NCI-H146 treated with DMSO at 0.1 percent for 48 hours (cell line): ENCODE measurements at regions not wholly inside any gene's neighbourhood (a gene's known extent, or its start where the extent isn't known, plus 50 kb on each side); places are given as distances from the start of the nearest gene placed in this dataset.

Experiments used
- DNase-seq: peaks from one replicate; lab custom pipeline; 2025; ENCODE audit not compliant: unreplicated experiment; lab: John Stamatoyannopoulos, UW

DNA sequence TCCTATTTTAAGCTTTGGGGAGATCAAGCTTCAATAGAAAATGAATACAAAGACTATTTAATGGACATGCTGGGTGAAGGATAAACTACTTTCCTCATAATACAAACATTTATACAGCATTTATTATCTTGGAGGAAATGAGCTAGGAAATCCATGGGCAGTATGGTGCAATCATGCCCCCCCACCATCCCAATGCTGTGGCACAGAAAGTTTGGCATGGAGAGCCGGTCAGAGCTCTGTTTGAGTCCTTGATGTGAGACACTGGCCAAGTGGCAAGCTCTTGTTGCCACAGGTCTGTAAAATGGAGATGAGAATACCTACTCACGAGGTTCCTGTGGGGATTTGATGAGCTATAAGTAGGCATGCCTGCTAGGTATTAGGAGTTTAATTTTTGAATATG, 120.6 kb downstream of the MAB21L3 start:
- no peak for DNase-seq

DNA sequence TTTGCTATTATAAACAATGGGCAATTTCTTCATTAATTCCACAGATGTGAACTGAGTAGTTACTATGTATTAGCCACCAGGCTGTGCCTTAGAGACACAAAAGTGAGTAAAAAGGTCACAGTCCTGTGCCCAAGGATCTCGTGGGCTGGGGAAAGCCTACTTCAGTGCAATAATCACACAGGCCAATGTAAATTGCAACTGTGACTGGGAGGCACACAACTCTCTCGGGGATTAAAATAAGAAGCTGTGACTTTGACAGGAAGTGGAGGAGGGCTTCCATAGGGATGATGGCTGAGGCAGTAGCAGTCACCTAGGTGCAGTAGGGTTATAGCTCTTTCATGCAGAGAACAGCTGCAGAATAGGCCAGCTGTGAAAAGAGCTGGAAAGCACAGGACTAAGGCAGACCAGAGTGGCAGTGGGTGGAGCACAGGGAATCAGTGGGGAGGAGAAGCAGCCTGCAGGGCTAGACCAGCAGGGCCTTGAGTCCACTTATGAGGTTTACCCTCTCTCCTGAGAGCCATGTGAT, 121.9 kb downstream of the MAB21L3 start:
- DNase-seq, result no peak

DNA sequence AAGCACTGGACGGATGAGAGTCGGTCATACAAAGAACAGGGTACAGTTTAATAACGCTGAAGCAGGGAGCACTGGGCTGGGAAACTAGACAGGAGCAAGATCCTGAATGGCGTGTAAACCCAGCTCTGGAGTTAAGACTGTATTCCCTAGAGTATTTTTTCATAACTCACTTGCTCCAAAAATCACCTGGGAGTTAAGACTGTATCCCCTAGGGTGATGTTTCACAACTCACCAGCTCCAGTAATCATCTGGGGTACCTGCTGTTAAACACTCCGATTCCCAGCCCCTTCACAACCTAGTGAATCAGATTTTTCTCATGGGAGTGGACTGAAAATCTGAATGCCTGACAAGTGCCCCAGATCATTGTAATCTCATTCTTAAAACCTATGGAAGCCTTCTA, 123.2 kb downstream of the MAB21L3 start:
- no peak for DNase-seq

DNA sequence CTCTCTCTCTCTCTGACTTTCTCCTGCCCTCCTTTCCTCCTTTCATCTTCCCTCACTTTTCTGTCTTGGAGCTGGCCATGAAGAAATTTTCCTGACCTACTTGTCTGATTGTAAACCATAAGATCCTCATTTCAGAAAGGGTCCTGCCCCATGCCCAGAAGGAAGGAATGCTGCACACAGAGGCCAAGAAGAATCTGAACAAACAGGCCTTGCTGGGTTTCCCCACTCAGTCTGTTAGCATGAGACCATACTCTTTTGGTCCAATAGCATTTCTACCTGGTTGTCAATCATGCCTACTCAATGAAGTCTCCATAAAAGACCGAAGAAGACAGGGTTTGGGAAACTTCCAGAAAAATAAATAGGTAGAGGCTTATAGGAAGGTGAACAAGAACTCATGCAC, 128.7 kb downstream of the MAB21L3 start:
- DNase-seq, result no peak

DNA sequence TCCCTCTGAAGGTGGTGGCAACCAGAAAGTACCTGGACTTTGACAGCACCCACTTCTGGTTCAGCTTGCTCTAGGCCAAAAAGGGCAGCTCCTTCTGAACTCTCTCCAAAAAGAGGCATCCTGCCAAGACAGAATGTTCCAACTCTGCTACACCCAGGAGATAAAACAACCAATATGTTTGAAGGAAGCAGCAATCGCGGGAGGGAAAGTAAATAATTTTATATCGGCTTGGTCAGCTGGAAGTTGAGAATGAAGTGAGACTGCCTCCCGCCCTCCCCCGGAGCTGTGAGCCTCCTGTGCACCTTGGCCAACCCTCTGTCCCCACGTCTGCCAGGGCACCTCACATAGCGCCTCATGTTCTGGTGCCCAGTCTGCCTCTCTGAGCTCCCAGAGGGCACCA, 130.3 kb upstream of the ATP1A1 start:
- DNase-seq, result no peak

- no peak for DNase-seq
Measured at GRCh38 chr1:116243333-116244054, 129.6 kb upstream of the ATP1A1 start.

DNA sequence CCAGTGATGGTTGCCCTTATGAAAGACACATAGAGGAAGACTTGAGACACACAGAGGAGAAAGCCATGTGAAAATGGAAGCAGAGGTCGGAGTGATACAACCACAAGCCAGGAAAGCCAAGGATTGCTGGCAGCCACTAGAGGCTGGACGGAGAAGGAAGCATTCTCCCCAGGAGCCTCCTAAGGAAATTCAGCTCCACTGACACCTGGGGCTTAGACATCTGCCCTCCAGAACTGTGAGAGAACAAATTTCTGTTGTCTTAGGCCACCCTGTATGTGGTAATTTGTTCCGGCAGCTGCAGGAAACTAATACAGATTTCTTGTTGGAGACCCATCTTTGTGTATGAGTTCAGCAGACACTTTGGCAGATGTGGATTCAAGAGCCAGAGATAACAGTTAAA, 126.9 kb upstream of the ATP1A1 start:
- no peak for DNase-seq

DNA sequence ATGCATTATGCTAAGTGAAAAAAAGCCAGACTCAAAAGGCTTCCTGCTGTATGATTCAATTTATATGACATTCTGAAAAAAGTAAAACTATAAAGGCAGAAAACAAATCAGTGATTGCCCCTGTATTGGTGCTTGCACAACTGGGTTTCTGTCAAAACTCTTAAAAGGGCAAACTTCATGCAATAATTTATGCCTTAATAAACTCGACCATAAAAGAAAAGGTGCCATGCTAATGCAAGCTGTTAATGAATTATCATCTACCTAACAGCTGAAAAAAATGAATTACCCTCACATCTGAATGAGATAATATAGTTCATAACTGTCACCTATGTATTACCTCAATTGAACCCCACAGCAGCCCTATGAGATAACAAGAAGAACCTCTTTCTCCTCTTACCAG, 120.8 kb upstream of the ATP1A1 start:
- DNase-seq, result no peak

GRCh38 chr1:116252785-116253184, 120.3 kb upstream of the ATP1A1 start:
- no peak for DNase-seq

DNA sequence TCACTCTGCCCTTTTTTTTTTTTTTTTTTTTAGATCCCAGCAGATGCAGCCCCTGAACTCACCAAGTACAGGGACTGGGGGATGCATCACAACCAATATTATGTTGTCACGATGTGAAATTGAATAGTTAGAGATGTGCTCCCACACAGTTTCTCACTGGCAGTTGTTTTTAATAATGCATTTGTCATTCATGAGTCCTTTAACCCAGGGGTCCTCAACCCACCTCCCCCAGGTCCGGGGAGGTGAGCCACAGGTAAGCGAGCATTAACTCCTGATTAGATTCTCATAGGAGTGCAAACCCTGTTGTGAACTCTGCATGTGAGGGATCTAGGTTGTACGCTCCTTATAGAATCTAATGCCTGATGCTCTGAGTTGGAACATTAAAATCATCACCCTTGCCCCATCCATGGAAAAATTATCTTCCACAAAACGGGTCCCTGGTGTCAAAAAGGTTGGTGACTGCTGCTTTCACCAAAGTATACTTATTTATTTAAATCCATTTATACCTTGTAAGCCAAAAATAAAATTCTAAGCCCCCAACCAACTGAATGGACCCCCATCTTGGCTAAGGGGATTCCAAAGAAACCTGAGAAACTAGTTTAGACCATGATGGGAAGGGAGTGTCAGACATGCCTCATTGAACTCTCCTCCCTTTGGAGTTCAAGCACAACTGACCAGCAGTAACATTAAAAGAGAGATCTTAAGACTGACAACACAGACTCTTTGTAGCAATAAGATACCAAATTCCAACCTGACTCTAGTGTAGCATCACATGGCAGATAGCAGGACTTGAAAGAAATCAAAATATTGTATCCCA, 119.3 kb upstream of the ATP1A1 start:
- DNase-seq, result no peak

- no peak for DNase-seq
Measured at GRCh38 chr1:116254776-116255175, 118.3 kb upstream of the ATP1A1 start.

- no peak for DNase-seq
Measured at GRCh38 chr1:116255486-116256285, 117.4 kb upstream of the ATP1A1 start.

DNA sequence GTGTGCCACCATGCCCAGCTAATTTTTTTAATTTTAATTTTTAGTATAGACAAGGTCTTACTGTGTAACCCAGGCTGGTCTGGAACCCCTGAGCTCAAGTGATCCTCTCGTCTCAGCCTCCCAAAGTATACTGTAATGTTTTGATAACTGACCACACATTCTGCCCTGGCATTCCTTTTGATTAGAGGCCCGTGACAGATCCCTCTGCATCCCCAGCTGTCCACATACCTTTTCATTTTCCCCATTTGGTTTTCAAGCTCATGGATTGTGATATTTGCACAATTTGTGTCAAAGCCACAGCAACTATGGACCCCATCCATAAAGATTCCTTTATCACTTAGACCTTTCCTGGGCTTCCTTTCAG, 116.8 kb upstream of the ATP1A1 start:
- no peak for DNase-seq

- no peak for DNase-seq
Measured at GRCh38 chr1:116256875-116257274, 116.2 kb upstream of the ATP1A1 start.

DNA sequence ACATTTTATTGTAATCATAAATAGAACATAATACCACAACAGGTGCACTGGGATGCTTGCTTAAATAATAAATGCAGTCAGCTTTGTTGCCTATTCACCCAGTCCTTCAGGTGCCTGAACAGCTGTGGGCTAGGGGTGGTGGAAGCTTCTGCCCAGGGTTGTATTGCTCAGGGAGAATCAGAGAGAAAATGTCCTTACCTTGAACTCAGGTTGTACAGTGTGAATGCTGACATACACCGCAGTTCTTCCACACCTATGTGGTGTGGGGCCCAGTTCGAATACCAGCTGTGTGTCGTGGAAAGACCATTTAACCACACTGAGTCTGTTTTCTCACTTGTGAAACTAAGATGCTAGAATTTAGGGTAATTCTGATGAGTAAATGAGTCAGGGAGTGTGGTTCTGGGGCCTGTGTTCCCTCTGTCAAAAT, 115.7 kb upstream of the ATP1A1 start:
- DNase-seq, result no peak

DNA sequence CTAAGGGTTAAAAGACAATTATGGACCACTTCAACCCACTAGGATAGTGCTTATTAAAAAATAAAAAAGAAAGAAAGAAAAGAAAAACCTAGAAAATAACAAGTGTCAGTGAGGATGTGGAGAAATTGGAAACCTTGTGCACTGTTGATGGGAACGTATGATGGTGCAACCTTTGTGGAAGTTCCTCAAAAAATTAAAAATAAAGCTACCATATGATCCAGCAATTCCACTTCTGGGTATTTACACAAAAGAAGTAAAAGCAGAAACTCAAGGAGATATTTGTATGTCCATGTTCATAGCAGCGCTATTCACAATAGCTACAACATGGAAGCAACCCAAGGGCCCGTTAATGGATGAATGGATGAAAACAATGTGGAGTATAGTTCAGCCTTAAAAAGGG, 115.2 kb upstream of the ATP1A1 start:
- no peak for DNase-seq

DNA sequence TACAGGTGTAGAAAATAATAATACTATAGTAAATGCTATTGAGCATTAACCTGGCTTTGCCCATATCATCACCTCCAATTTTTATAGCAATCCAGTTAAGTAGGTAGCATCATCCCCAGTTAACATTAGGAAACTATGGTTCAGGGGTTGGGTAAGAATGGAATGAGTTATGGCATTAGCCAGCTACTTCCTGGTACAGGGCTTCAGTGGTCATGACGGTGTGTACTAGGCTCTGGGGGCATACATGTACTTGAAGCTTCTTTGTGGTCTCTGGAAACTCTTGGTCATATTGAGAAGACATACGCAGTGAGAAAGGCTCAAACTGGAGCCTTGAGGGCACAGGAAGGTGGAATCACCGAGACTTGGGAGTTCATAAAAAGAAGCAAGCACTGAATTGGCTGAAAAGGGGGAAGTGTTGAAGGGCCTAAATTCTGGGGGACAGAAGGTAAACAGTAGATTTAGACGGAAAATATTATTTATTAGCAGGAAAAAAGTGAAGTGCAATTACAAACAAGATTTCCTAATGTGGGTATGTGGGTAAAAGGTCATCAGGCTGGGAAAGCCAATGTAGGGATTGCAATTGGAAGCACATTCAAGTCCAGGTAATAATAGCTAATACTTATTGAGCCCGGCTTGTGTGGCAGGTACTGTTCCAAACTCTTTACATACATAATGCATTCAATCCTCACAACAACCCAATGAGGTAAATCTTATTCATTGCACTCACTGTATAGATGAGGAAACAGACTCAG, 114.2 kb upstream of the ATP1A1 start:
- DNase-seq, result no peak

GRCh38 chr1:116259663-116260062, 113.4 kb upstream of the ATP1A1 start:
- no peak for DNase-seq

DNA sequence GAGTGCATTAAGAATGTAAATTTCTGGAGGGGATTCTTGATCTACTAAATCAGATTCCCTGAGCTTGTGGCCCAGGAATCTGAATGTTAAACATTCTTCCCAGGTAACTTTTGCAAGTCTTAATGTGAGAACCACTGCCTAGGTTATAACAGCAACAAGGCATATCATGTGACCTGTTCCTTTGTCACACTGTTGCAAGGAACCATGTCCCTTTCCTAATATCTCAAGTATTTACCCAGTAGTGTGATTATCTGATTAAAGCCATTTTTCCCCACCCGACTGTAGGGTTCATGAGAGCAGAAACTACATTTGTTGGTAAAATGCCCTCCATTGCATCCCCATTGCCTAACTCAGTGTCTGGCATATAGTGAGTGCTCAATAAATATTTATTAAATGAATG, 112.9 kb upstream of the ATP1A1 start:
- no peak for DNase-seq

DNA sequence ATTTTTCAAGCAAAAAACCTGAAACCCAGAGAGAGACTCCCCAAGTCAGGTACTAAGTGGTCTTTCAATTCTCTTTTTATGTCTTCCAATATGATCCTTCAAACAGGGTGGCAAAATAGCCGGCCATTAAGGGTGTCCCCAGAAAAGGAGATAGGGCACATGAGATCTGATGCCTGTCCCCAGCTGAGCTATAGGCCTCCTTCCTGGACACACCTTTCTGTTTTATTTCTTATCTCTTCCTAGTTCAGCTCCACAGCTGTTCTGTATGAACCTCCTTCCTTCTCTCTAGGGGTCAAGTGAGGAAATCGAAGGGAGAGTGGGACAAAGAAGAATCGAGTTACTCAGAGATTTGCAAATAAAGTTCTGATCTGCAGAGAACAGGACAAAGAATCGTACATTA, 112.4 kb upstream of the ATP1A1 start:
- no peak for DNase-seq

- DNase-seq, result no peak
Measured at GRCh38 chr1:116261227-116261626, 111.8 kb upstream of the ATP1A1 start.
